NCI-H1105 (cell line): ENCODE measurements at regions not wholly inside any gene's neighbourhood (a gene's known extent, or its start where the extent isn't known, plus 50 kb on each side); places are given as distances from the start of the nearest gene placed in this dataset.
"Not testable (repeated sequence)": the region's sequence is repeated elsewhere in the genome, so short reads cannot be mapped to it uniquely, and the experiment has no call there.

ENCODE experiments used
- DNase-seq: peaks from one replicate; lab custom pipeline; 2025; lab: John Stamatoyannopoulos, UW

- no peak for DNase-seq
Observed at GRCh38 chrX:22534643-22535042, 261.9 kb downstream of the CBLL2 start.

GRCh38 chrX:22536746-22537304, 264.1 kb downstream of the CBLL2 start:
- DNase-seq, result no peak

- DNase-seq, result no peak
Observed at GRCh38 chrX:22538580-22538979, 265.9 kb downstream of the CBLL2 start.

- DNase-seq, result no peak
Observed at GRCh38 chrX:22541926-22542325, 269.2 kb downstream of the CBLL2 start.

GRCh38 chrX:22542641-22543040, 269.9 kb downstream of the CBLL2 start:
- DNase-seq, result no peak

- no peak for DNase-seq
Observed at GRCh38 chrX:22559506-22559905, 286.8 kb downstream of the CBLL2 start.

GRCh38 chrX:22575161-22575845, 302.6 kb downstream of the CBLL2 start:
- no peak for DNase-seq

GRCh38 chrX:22577181-22577580, 304.5 kb downstream of the CBLL2 start:
- DNase-seq, result no peak

GRCh38 chrX:22585831-22586230, 313.1 kb downstream of the CBLL2 start:
- DNase-seq, result no peak

- DNase-seq, result no peak
Observed at GRCh38 chrX:22589845-22590244, 317.1 kb downstream of the CBLL2 start.

GRCh38 chrX:22594766-22595165, 322.1 kb downstream of the CBLL2 start:
- no peak for DNase-seq

GRCh38 chrX:22603060-22603459, 330.3 kb downstream of the CBLL2 start:
- no peak for DNase-seq

- not testable (repeated sequence) for DNase-seq
Observed at GRCh38 chrX:22609452-22609851, 336.7 kb downstream of the CBLL2 start.

GRCh38 chrX:22616867-22617266, 344.2 kb downstream of the CBLL2 start:
- DNase-seq, result no peak

- no peak for DNase-seq
Observed at GRCh38 chrX:22627576-22627975, 354.9 kb downstream of the CBLL2 start.

GRCh38 chrX:22628275-22628674, 355.6 kb downstream of the CBLL2 start:
- DNase-seq, result no peak

GRCh38 chrX:22629105-22629725, 356.5 kb downstream of the CBLL2 start:
- DNase-seq, result no peak

GRCh38 chrX:22634083-22634482, 361.4 kb downstream of the CBLL2 start:
- no peak for DNase-seq

GRCh38 chrX:22634751-22635150, 362.0 kb downstream of the CBLL2 start:
- DNase-seq, result no peak

GRCh38 chrX:22648281-22648680, 351.5 kb upstream of the DDX53 start:
- DNase-seq, result no peak

- no peak for DNase-seq
Observed at GRCh38 chrX:22650691-22651090, 349.1 kb upstream of the DDX53 start.

GRCh38 chrX:22652596-22652995, 347.2 kb upstream of the DDX53 start:
- DNase-seq, result no peak

GRCh38 chrX:22660756-22661155, 339.0 kb upstream of the DDX53 start:
- DNase-seq, result no peak

- no peak for DNase-seq
Observed at GRCh38 chrX:22662776-22663175, 337.0 kb upstream of the DDX53 start.
